ENCODE measurements at regions not wholly inside any gene's neighbourhood (a gene's known extent, or its start where the extent isn't known, plus 50 kb on each side); places are given as distances from the start of the nearest gene placed in this dataset.

- no peak for DNase-seq (ENCODE audit: low read depth in 2 of 2)
Measured at GRCh38 chr15:70265466-70265978, 167.8 kb upstream of the TLE3 start.

- DNase-seq (ENCODE audit: low read depth in 2 of 2), result no peak
Measured at GRCh38 chr15:70264738-70265465, 167.2 kb upstream of the TLE3 start.

- no peak for DNase-seq (ENCODE audit: low read depth in 2 of 2)
Measured at GRCh38 chr15:70264014-70264582, 166.4 kb upstream of the TLE3 start.

GRCh38 chr15:70262591-70263274, 165.0 kb upstream of the TLE3 start:
- no peak for DNase-seq (ENCODE audit: low read depth in 2 of 2)

GRCh38 chr15:70262171-70262570, 164.5 kb upstream of the TLE3 start:
- no peak for DNase-seq (ENCODE audit: low read depth in 2 of 2)

GRCh38 chr15:70261083-70261482, 163.4 kb upstream of the TLE3 start:
- DNase-seq (ENCODE audit: low read depth in 2 of 2), result no peak

DNA sequence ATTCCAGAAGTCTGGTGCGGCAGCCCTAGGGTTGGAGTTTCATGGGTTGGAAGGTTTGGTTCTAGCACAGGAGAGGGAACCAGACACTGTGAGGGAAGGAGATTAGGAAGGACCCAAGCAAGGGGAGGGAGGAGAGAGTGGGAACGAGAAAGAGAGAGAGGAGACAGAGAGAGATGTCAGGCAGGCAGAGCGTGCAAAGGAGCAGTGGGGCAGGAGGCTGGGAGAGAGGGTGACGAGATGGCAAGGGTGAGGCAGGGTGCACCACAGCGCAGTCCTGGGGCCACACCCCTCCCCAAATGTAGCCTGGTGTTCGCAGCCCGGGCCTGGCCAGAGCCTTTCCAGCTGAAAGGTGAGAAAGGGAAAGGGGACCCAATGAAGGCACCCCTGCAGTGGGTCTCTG, 162.9 kb upstream of the TLE3 start:
- DNase-seq (ENCODE audit: low read depth in 2 of 2), result no peak

- DNase-seq (ENCODE audit: low read depth in 2 of 2), result no peak
Measured at GRCh38 chr15:70259640-70260508, 162.2 kb upstream of the TLE3 start.

DNA sequence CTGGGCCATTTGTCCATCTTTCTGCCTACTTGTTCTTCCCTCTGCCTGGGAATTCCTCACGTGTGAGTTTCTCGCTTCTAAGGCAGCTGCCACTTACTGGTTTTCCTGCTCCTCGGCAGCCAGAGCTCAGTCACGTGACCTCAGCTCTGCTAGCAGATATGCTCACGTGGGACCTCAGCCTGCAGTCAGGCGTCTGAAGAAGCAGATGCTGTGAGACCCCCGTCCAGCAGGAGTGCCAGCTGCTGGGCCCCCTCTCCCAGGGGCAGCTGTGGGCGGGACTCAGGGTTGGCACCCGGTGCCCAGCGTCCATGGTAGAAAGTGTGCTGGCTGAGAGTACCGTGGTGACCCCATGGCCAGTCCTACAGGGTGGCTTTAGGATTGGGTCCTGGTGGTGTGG, 161.3 kb upstream of the TLE3 start:
- peak in 1 of 2 donors; percentile 11 for DNase-seq (ENCODE audit: low read depth in 2 of 2)

GRCh38 chr15:70258369-70259027, 160.8 kb upstream of the TLE3 start:
- peak in 1 of 2 donors; percentile 7 for DNase-seq (ENCODE audit: low read depth in 2 of 2)

DNA sequence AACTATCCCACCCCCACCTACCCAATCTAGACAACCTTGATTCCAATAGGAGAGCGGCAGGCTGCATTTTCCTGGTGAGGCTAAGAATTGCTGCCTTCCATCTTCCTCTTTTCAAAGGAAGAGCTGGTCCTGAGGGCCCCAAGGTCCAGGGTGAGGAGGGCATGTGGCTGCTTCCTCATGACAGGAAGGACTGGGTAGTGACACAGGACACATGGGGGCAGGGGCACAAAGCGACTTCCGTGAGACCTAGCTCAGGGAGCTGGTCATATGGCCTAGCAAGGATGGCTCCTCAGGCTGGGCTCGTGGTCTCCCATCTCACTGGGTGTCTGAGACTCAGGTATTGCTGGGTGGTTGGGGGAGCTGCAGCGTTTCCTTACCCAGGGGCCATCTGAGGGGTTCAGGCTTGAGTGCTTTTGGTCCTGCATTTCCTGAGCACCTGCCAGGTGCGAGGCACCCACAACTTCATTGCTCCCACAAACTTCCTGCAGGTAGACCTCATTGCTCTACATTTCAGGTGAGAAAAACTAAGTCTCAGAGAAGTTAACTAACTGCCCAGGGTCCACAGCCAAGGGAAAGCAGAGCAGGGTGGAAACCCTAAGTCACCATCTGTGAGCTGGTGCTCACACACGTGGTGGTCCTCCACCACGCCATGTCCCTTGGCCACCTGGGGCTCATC, 160.0 kb upstream of the TLE3 start:
- no peak for DNase-seq (ENCODE audit: low read depth in 2 of 2)

GRCh38 chr15:70257047-70257446, 159.3 kb upstream of the TLE3 start:
- no peak for DNase-seq (ENCODE audit: low read depth in 2 of 2)

GRCh38 chr15:70254311-70254869, 156.7 kb upstream of the TLE3 start:
- DNase-seq (ENCODE audit: low read depth in 2 of 2), result no peak

DNA sequence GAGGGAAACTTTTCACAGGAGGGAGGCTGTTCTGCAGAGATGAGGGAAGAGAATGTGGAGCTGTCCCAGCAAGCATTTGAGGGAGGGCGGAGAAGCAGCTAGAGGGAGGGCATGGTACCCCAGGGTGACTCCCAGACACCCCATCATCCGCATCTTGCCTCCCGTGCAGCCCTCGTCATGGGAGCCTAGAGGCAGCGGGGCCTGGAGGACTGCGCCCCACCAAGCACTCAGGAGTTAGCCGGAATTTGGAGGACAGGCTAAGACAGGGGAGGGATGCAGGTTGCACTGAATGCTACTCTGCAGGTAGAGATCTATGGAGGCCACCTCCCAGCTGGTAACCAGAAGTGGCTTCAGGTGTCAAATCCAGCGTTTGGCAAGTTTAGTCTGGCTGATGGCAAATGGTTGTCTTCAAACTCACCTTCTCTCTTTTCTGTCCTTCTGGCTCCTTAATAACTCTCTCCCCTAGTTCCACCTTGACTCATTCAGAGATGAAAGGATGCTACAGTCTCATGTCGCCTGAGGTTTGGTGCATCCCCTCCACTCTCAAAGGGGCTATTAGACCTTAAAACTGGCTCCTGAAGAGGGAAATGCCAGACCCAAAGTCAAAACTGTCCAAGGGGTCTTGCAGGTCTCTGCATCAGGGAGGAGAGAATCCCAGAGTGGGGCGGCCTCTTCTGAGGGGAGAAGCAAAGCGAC, 155.9 kb upstream of the TLE3 start:
- no peak for DNase-seq (ENCODE audit: low read depth in 2 of 2)

- DNase-seq (ENCODE audit: low read depth in 2 of 2), result no peak
Measured at GRCh38 chr15:70252951-70253320, 155.2 kb upstream of the TLE3 start.

DNA sequence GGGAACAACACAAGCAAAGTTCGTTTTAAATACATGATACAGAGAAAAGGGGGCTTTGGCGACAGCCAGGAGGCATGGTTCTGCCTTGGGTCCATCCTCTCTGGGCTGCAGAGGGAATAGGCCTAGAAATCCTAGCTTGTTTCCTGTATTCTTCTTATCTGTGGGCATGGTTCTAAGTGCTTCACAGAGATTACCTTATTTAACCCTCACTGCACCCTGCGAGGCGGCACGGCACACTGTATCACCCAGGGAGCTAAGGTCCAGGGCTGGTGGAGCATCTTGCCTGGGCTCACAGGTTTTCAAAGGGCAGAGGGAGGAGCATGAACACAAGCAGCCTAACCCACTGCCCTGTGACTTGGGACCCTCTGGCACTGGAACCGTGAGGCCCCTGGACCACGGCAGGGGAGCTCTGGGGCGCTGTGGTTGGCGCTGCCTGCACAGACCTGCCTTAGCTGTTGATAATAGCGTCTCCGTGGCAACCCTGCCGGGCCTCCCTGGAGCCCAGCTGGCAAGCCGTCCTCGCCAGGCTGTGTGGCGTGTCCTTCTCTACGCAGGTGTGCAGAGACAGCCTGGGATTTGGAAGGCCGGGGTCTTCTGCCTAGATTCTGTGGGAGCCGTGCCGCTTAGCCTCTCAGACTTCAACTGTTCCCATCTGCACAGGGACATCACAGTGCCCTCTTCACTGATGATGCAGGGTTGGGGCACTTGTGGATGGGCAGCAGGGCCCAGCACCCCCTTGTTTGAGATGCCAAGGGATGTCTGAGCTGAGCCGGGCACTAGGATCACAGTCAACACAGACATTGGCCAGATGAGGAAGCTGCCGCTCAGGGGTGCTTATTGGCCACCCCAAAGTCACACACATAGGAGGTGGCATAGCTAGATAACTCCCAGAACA, 154.6 kb upstream of the TLE3 start:
- DNase-seq (ENCODE audit: low read depth in 2 of 2), result no peak

DNA sequence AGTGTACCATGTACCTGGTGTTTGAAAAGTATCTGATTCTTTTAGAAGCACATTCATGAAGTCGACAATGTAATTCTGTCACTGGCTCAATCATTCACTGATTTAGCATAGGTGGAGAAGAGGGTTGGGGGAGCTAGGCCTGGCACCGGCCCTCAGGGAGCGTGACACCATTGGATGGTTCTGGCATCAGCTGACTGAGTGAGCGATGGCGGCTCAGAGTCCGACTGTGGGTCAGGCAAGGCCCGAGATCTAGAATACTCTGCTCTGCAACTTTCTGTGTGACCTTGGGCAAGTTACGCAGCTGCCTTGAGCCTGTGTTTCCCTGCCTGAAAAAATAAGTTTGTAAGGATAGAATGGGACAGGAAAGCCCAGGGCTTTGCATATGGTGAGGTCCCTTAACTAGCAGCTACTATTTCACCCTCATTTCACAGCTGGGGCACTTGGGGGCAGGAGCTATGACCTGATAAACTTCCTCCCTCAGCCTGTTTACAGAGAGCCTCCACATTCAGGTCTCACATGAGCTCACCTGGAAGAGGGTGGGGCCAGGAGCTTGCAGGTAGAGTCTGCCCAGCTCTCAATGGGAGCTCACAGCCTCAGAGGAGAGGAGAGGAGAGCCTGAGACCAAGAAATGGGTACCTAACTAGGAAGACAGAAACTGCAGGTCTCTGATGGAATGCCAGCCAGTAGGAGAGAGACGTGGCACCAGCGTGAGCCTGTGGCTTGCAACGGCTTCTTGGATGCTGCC, 153.7 kb upstream of the TLE3 start:
- no peak for DNase-seq (ENCODE audit: low read depth in 2 of 2)

All from stimulated activated CD4-positive, alpha-beta T cell treated with anti-CD3 and anti-CD28 coated beads, Interleukin-1b, Interleukin-23, amount 100 ng/mL, for 1 hour (primary cell).